Chondrocyte (in vitro differentiated cells): ENCODE measurements at regions not wholly inside any gene's neighbourhood (a gene's known extent, or its start where the extent isn't known, plus 50 kb on each side); places are given as distances from the start of the nearest gene placed in this dataset.
A peak's percentile ranks its signal among the peaks of the same experiment; 100 is the strongest.

ENCODE experiments used
- DNase-seq: peaks from one replicate; pipeline ENCODE4 v3.0.0; 2021; ENCODE audit warnings: mixed read lengths, low spot score
- H3K27ac Mint-ChIP-seq: one replicate; pipeline ENCODE4 v1.8.0; 2021; ENCODE audit warnings: mild to moderate bottlenecking, moderate library complexity, mixed read lengths; ENCODE audit not compliant: unreplicated experiment
- H3K27me3 Mint-ChIP-seq: 2 replicates; pipeline ENCODE4 v1.8.0; 2021; ENCODE audit warnings: low read depth, mixed read lengths
- H3K36me3 Mint-ChIP-seq: 2 replicates; pipeline ENCODE4 v1.8.0; 2021; ENCODE audit warnings: low read depth, mixed read lengths
- H3K4me1 Mint-ChIP-seq: 2 replicates; pipeline ENCODE4 v1.8.0; 2021; ENCODE audit warnings: low read depth, mild to moderate bottlenecking, mixed read lengths
- H3K4me3 Mint-ChIP-seq: one replicate; pipeline ENCODE4 v1.8.0; 2021; ENCODE audit warnings: mild to moderate bottlenecking, moderate library complexity, mixed read lengths; ENCODE audit not compliant: unreplicated experiment
- H3K9me3 Mint-ChIP-seq: 2 replicates; pipeline ENCODE4 v1.8.0; 2021; ENCODE audit warnings: low read depth, mixed read lengths
- CTCF ChIP-seq: fragments of 200-600 bp; sonication (generic); IDR thresholded peaks from 2 replicates; pipeline ENCODE4 v1.5.0; 2021; ENCODE audit warnings: antibody characterized with exemption, mild to moderate bottlenecking, moderate library complexity

GRCh38 chr7:19623676-19624075, 85.2 kb downstream of the POLR1F start:
- TF ChIP-seq CTCF, result no peak
- Mint-ChIP-seq H3K27me3 (no peaks in the 10 kb centered on the region), H3K4me1 (peaks cover 11% of the 10 kb centered on the region), H3K36me3 (no peaks in the 10 kb centered on the region), H3K27ac (no peak overlapping the region), H3K9me3 (peaks cover 8% of the 10 kb centered on the region), H3K4me3 (no peak overlapping the region)
- DNase-seq, result no peak

GRCh38 chr7:19621740-19622139, 87.1 kb downstream of the POLR1F start:
- no peak for DNase-seq
- Mint-ChIP-seq H3K27me3 (no peaks in the 10 kb centered on the region), H3K27ac (no peak overlapping the region), H3K4me3 (no peak overlapping the region), H3K36me3 (no peaks in the 10 kb centered on the region), H3K4me1 (peaks cover 11% of the 10 kb centered on the region), H3K9me3 (peaks cover 8% of the 10 kb centered on the region)
- TF ChIP-seq CTCF, result peak; percentile 80

- Mint-ChIP-seq H3K27ac (no peak overlapping the region), H3K27me3 (no peaks in the 10 kb centered on the region), H3K4me1 (peaks cover 11% of the 10 kb centered on the region), H3K4me3 (no peak overlapping the region), H3K36me3 (no peaks in the 10 kb centered on the region), H3K9me3 (peaks cover 13% of the 10 kb centered on the region)
- TF ChIP-seq CTCF, result no peak
- no peak for DNase-seq
Observed at GRCh38 chr7:19620470-19620869, 88.4 kb downstream of the POLR1F start.

GRCh38 chr7:19619122-19619521, 89.7 kb downstream of the POLR1F start:
- Mint-ChIP-seq H3K36me3 (no peaks in the 10 kb centered on the region), H3K27me3 (peaks cover 3% of the 10 kb centered on the region), H3K4me3 (no peak overlapping the region), H3K4me1 (peaks cover 11% of the 10 kb centered on the region), H3K27ac (no peak overlapping the region), H3K9me3 (peaks cover 6% of the 10 kb centered on the region)
- DNase-seq, result no peak
- TF ChIP-seq CTCF, result no peak

- H3K27me3 Mint-ChIP-seq, result peaks cover 4% of the 10 kb centered on the region
- H3K4me3 Mint-ChIP-seq, result no peak overlapping the region
- H3K36me3 Mint-ChIP-seq, result no peaks in the 10 kb centered on the region
- no peak for TF ChIP-seq CTCF
- no peak overlapping the region for H3K27ac Mint-ChIP-seq
- peaks cover 11% of the 10 kb centered on the region for H3K4me1 Mint-ChIP-seq
- no peak for DNase-seq
- peaks cover 6% of the 10 kb centered on the region for H3K9me3 Mint-ChIP-seq
Observed at GRCh38 chr7:19617901-19618300, 90.9 kb downstream of the POLR1F start.
